H9 (cell line): ENCODE measurements at regions not wholly inside any gene's neighbourhood (a gene's known extent, or its start where the extent isn't known, plus 50 kb on each side); places are given as distances from the start of the nearest gene placed in this dataset.

Source experiments
- DNase-seq: peaks from one replicate; pipeline ENCODE4 v3.0.0-alpha.2; 2017
- H2AFZ ChIP-seq: one replicate; pipeline ENCODE4 v1.6.1; 2013; ENCODE audit warnings: mild to moderate bottlenecking, low read length, control low read depth, moderate library complexity
- H2AK5ac ChIP-seq: 2 replicates; pipeline ENCODE4 v1.6.1; 2013; ENCODE audit warnings: low read length, control low read depth, mixed read lengths; ENCODE audit not compliant: insufficient read length
- H2BK120ac ChIP-seq: one replicate; pipeline ENCODE4 v1.6.1; 2013; ENCODE audit warnings: low read depth, mild to moderate bottlenecking, low read length, control low read depth, inconsistent platforms; ENCODE audit not compliant: poor library complexity, severe bottlenecking
- H2BK12ac ChIP-seq: 2 replicates; pipeline ENCODE4 v1.6.1; 2013; ENCODE audit warnings: low read length, control low read depth, mixed read lengths, low read depth; ENCODE audit not compliant: insufficient read length
- H2BK15ac ChIP-seq: 2 replicates; pipeline ENCODE4 v1.6.1; 2013; ENCODE audit warnings: low read depth, low read length, control low read depth
- H2BK20ac ChIP-seq: one replicate; pipeline ENCODE4 v1.6.1; 2013; ENCODE audit warnings: low read depth, mild to moderate bottlenecking, low read length, control low read depth, inconsistent platforms; ENCODE audit not compliant: poor library complexity, severe bottlenecking
- H2BK5ac ChIP-seq: 2 replicates; pipeline ENCODE4 v1.6.1; 2013; ENCODE audit warnings: low read length, control low read depth, mixed read lengths; ENCODE audit not compliant: insufficient read length
- H3K14ac ChIP-seq: 2 replicates; pipeline ENCODE4 v1.6.1; 2013; ENCODE audit warnings: low read length, control low read depth; ENCODE audit not compliant: insufficient read depth
- H3K18ac ChIP-seq: 2 replicates; pipeline ENCODE4 v1.6.1; 2013; ENCODE audit warnings: low read depth, mild to moderate bottlenecking, mixed read lengths, low read length, control low read depth; ENCODE audit not compliant: insufficient read length
- H3K23ac ChIP-seq: 2 replicates; pipeline ENCODE4 v1.6.1; 2013; ENCODE audit warnings: low read length, control low read depth, mixed read lengths, low read depth; ENCODE audit not compliant: insufficient read length
- H3K23me2 ChIP-seq: 2 replicates; pipeline ENCODE4 v1.6.1; 2013; ENCODE audit warnings: low read depth, mild to moderate bottlenecking, mixed read lengths, low read length, control low read depth; ENCODE audit not compliant: insufficient read length, poor library complexity, severe bottlenecking
- H3K27ac ChIP-seq: 2 replicates; pipeline ENCODE4 v1.5.1; 2013; ENCODE audit warnings: low read length, control low read depth, mixed read lengths, low read depth; ENCODE audit not compliant: insufficient read length
- H3K27me3 ChIP-seq: 2 replicates; pipeline ENCODE4 v1.6.1; 2013; ENCODE audit warnings: low read length, control low read depth, inconsistent platforms; ENCODE audit not compliant: insufficient read depth
- H3K4ac ChIP-seq: 2 replicates; pipeline ENCODE4 v1.6.1; 2013; ENCODE audit warnings: low read depth, mild to moderate bottlenecking, control low read depth, inconsistent platforms, low read length, moderate library complexity
- H3K4me1 ChIP-seq: 2 replicates; pipeline ENCODE4 v1.6.1; 2013; ENCODE audit warnings: low read length, control low read depth, inconsistent platforms; ENCODE audit not compliant: insufficient read depth
- H3K4me2 ChIP-seq: 2 replicates; pipeline ENCODE4 v1.6.1; 2013; ENCODE audit warnings: low read length, control low read depth, mixed read lengths; ENCODE audit not compliant: insufficient read length, insufficient read depth
- H3K56ac ChIP-seq: 2 replicates; pipeline ENCODE4 v1.6.1; 2013; ENCODE audit warnings: low read depth, mild to moderate bottlenecking, mixed read lengths, low read length, control low read depth; ENCODE audit not compliant: insufficient read length
- H3K79me1 ChIP-seq: 2 replicates; pipeline ENCODE4 v1.6.1; 2013; ENCODE audit warnings: low read depth, mild to moderate bottlenecking, moderate library complexity, low read length, control low read depth, inconsistent platforms; ENCODE audit not compliant: insufficient read depth, poor library complexity, severe bottlenecking
- H3K79me2 ChIP-seq: 2 replicates; pipeline ENCODE4 v1.6.1; 2013; ENCODE audit warnings: low read length, control low read depth, inconsistent platforms; ENCODE audit not compliant: insufficient read depth
- H3K9ac ChIP-seq: 2 replicates; pipeline ENCODE4 v1.6.1; 2013; ENCODE audit warnings: low read length, control low read depth, mixed read lengths; ENCODE audit not compliant: insufficient read length; ENCODE audit errors: extremely low read depth
- H3K9me3 ChIP-seq: one replicate; pipeline ENCODE4 v1.6.1; 2013; ENCODE audit warnings: low read depth, low read length, inconsistent platforms; ENCODE audit not compliant: control insufficient read depth
- H3T11ph ChIP-seq: one replicate; pipeline ENCODE4 v1.6.1; 2013; ENCODE audit warnings: mild to moderate bottlenecking, low read length, control low read depth, inconsistent platforms
- H4K20me1 ChIP-seq: one replicate; pipeline ENCODE4 v1.6.1; 2013; ENCODE audit not compliant: control insufficient read depth, insufficient read length, insufficient read depth
- H4K5ac ChIP-seq: 2 replicates; pipeline ENCODE4 v1.6.1; 2013; ENCODE audit warnings: low read depth, mild to moderate bottlenecking, mixed read lengths, low read length, control low read depth; ENCODE audit not compliant: insufficient read length
- H4K8ac ChIP-seq: replicated peaks from 2 replicates; pipeline ENCODE4 v1.6.1; 2013; ENCODE audit warnings: low read length, control low read depth, mixed read lengths, low read depth; ENCODE audit not compliant: insufficient read length
- H4K91ac ChIP-seq: 2 replicates; pipeline ENCODE4 v1.6.1; 2013; ENCODE audit warnings: low read depth, mild to moderate bottlenecking, moderate library complexity, mixed read lengths, low read length, control low read depth; ENCODE audit not compliant: insufficient read length
- H3K27ac Mint-ChIP-seq, 3 experiments: 2 replicates in 2 of 3; 3 replicates in 1 of 3; pipeline ENCODE4 v1.8.0; 2020 to 2021; ENCODE audit warnings: mixed read lengths in 3 of 3, mild to moderate bottlenecking in 1 of 3, moderate library complexity in 1 of 3
- H3K27me3 Mint-ChIP-seq: 2 replicates; pipeline ENCODE4 v1.8.0; 2021; ENCODE audit warnings: low read depth, mild to moderate bottlenecking, moderate library complexity, mixed read lengths
- H3K36me3 Mint-ChIP-seq, 3 experiments: 2 replicates in 2 of 3; 3 replicates in 1 of 3; pipeline ENCODE4 v1.8.0; 2020 to 2021; ENCODE audit warnings: low read depth in 3 of 3, mixed read lengths in 3 of 3; ENCODE audit not compliant: insufficient read depth in 1 of 3
- H3K4me1 Mint-ChIP-seq, 2 experiments: 2 replicates each; pipeline ENCODE4 v1.8.0; 2020; ENCODE audit warnings: mixed read lengths in 2 of 2
- H3K4me3 Mint-ChIP-seq, 2 experiments: 2 replicates in 1 of 2; 3 replicates in 1 of 2; pipeline ENCODE4 v1.8.0; 2020 to 2021; ENCODE audit warnings: mild to moderate bottlenecking in 2 of 2, mixed read lengths in 2 of 2, moderate library complexity in 1 of 2
- H3K9me3 Mint-ChIP-seq, 2 experiments: 2 replicates in 1 of 2; 3 replicates in 1 of 2; pipeline ENCODE4 v1.8.0; 2020; ENCODE audit warnings: mild to moderate bottlenecking in 2 of 2, mixed read lengths in 2 of 2, moderate library complexity in 1 of 2
- CTCF ChIP-seq: fragments of 200-600 bp; sonication (generic); conservative IDR thresholded peaks from 3 replicates; pipeline ENCODE4 v1.8.0; 2021; ENCODE audit warnings: antibody characterized with exemption, mild to moderate bottlenecking
- WGBS: extraction: QIAGEN DNeasy Blood & Tissue Kit; methylation state at CpG from one replicate; pipeline ENCODE4 v1.1.7; 2013; ENCODE audit warnings: missing lambda C conversion rate, low lambda C conversion rate, mixed read lengths; ENCODE audit not compliant: insufficient read length; ENCODE audit errors: extremely low coverage; 5-methylcytosine and 5-hydroxymethylcytosine counted together

- Histone ChIP-seq H3K4ac (no peak overlapping the region), H3K9ac (no peak overlapping the region), H3K23ac (no peak overlapping the region), H2BK20ac (no peak overlapping the region), H4K91ac (no peak overlapping the region), H3K9me3 (no peaks in the 10 kb centered on the region), H4K20me1 (no peaks in the 10 kb centered on the region), H3K56ac (no peak overlapping the region), H3K18ac (no peak overlapping the region), H3K79me1 (no peaks in the 10 kb centered on the region), H2BK15ac (no peak overlapping the region), H2BK120ac (no peak overlapping the region), H4K5ac (no peak overlapping the region), H2AK5ac (no peak overlapping the region), H3K23me2 (no peaks in the 10 kb centered on the region), H3K14ac (no peak overlapping the region), H3K27me3 (no peaks in the 10 kb centered on the region), H3K4me2 (no peak overlapping the region), H3K27ac (no peak overlapping the region), H2BK5ac (no peak overlapping the region), H3K79me2 (no peaks in the 10 kb centered on the region), H3K4me1 (no peaks in the 10 kb centered on the region), H4K8ac (no peak overlapping the region), H3T11ph (no peak overlapping the region), H2AFZ (no peak overlapping the region), H2BK12ac (no peak overlapping the region)
- no peak overlapping the region; a peak in 1 of 7 replicates for H3K27ac Mint-ChIP-seq
- no peaks in the 10 kb centered on the region for H3K36me3 Mint-ChIP-seq
- H3K4me3 Mint-ChIP-seq, result no peak overlapping the region
- no peak for TF ChIP-seq CTCF
- WGBS, result no CpG with 5 or more reads among the region's 1 CpG
- no peaks in the 10 kb centered on the region for H3K27me3 Mint-ChIP-seq
- no peak for DNase-seq
- no peaks in the 10 kb centered on the region for H3K9me3 Mint-ChIP-seq
- H3K4me1 Mint-ChIP-seq, result no peaks in the 10 kb centered on the region
Observed at GRCh38 chr3:135864060-135864459, 101.5 kb upstream of the PPP2R3A start.
